ENCODE measurements at regions not wholly inside any gene's neighbourhood (a gene's known extent, or its start where the extent isn't known, plus 50 kb on each side); places are given as distances from the start of the nearest gene placed in this dataset.

DNA sequence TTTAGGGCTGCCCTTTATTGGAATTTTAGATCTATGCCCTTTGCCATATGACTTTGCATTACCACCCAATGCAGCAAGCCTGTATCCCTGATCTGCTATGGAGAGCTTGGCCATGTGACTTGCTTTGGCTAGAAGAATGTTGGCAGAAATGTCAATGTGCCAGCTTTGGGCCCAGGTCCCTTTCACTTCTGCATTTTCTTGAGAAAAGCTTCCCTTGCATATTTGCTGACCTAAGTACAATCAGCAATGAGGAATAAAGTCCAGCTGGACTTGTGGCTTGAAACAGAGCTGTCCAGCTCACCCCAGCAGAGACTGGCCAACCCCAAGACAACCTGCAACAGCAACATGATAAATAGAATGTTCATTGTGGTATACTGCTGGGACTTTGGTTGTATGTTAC is 135.9 kb downstream of the PAH start:
- no peak for DNase-seq

DNA sequence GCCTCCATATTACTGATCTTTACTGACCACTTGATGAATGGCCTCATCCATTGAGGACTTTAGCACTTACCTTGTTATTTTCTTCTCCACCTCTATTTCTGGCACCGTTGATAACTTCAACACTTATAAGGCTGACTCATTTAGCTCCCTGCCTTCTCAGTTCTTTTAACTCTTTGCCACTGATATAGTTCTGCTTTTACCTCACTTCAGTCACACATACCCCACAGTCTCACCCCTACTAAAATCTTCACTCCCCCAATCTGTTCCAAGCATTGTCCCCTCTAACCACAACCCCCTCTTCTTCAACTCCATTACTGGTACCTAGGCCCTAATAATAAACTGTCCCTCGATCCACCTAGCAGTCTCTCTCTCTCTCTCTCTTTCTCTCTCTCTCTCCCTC is 141.0 kb downstream of the PAH start:
- DNase-seq, result no peak

DNA sequence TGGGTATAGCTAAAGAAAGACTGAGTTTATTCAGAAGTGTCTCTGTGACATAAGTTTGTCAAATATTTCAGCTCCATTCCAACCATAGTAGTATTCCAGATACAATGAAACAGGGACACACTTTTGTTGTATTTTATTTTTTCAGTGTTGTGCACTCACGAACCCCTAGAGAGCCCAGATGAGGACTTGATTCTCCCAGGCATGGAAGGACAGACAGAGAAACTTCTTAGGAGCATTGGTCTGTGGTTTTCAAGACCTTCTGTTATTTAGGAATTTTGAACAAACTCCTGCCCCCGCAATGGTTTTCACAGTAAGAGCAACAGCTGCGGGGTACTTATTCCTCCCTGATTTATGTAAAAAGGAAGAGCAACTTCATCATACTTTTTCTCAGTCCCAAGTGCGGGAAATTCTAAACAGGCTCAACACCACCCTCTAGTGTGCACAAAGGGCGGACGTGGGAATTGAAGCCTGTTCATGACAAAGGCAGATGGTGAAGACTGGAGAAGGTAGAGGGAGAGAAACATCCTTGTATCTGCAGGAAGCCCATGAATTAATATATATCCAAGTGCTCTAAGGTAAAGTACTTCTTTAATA is 147.6 kb downstream of the PAH start:
- peak; percentile 68 for DNase-seq

DNA sequence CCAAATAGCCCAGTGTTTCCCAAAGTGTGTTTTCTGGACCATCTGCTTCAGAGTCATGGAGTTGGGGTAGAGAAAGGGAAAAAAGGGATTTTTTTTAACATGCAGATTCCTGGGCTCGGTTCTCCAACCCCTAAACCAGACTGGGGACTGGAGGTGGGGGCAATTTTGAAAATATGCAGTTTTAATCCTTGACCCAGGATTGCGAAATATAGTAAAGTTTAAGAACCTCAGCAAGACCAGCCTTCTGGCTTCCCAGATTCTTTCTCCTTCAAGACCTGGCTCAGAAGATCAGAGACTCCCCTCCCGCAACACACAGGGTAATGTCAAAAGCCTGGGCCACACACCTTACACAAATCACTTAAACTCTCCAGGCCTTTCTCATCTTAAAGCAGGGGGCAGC is 150.1 kb downstream of the PAH start:
- DNase-seq, result no peak

DNA sequence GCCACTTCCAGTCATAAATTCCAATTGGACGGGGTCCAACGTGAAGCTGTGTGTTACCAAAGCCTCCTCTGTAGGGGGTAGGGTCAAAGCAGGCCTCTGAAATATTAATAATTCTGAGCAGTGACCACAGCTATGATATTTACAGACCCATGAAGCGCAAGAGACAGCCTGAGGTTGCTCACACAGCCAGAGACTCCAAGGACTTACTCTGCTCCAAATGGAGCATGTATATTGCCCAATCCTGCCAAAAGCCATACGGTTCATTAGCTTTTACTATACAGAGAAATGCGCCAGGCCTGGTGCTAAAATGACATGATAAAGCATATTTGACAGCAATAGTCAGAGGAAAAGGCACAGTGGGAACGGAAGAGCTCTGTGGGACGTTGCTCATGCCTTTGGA is 151.3 kb downstream of the PAH start:
- no peak for DNase-seq

DNA sequence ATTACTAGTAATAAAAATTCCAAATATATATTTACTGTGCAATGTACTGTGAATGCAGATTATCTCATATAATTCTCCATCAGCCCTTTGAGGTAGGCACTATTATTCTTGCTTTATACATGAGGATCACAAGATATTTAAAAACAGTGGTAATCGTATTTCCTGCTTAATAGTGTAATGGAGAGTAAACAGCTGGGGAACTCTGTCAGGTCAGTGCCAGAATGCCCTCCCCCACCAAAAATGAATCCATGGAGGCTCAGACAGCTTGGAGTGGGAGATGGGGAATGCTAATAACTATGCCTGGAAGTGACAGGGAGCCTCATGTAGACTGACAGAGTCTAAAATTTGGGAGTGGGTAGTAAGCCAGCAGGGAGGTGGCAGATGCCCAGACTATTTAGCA is 153.6 kb downstream of the PAH start:
- DNase-seq, result no peak

DNA sequence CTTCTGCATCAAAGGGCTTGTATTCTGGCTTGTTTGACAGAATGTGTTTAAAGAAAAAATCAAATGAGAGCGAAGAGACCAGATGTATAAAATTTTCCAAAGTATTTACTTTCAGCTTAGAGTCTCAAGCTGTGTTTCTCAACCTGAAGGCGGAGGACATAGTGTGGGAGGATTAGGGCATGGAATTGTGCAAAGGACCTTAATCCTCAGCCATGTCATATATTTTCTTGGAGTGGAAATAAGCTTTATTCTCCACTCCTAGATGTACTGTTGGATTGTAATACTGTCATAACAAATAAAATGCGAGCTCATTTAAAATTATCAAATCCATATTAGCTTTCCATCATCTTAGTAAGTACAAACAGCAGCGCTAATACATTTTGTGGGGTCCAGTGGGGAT is 154.0 kb downstream of the PAH start:
- DNase-seq, result no peak

DNA sequence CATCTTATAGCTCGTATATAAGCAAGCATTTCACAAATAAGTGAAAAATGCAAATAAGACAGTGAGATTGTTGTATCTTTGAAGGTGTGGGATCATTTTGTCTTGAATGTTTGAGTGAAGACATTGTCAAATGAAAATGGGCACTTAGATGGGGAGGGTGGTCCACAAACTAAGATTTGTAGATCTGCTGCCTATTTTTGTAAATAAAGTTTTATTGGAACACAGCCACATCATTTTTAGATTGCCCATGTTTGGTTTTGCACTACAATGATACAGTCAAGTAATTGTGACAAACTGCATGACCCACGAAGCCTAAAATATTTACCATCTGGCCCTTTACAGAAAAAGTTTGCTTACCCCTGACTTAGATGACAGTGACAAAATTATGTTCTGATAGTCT is 156.7 kb downstream of the PAH start:
- DNase-seq, result no peak

DNA sequence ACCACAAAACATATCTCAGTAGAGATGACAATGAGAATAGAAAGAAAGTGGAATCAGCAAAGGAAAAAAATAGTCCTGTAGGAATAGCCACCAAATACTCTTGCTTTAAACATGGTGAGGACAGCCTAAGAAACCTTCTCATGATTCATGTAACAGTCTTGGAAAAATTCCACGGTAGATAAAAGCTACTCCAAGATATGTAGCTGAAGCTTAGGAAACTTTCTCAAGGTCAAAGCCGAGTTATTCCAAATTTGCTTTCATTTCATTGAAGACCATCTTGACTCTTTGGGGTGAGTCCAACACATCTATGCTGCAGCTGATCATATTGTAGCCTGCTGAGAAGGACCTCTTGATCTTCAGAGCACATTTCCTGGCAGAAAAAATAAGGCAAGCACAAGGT is 157.6 kb downstream of the PAH start:
- DNase-seq, result no peak

DNA sequence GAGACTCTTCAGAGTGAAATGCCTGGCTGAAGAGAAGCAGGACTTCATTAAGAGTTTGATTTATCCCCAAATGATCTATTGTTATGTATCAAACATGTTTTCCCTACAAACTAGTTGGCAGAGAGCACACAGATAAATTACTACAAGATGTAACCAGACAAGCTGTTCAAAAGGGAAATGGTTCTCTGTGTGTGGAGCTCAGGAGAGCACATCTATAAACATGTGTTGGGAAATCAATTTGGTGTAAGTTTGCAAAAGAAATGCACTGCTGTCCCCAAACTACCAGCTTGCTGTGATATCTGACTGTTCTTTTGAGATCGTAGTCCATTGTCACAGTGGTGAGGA is 159.2 kb downstream of the PAH start:
- no peak for DNase-seq

DNA sequence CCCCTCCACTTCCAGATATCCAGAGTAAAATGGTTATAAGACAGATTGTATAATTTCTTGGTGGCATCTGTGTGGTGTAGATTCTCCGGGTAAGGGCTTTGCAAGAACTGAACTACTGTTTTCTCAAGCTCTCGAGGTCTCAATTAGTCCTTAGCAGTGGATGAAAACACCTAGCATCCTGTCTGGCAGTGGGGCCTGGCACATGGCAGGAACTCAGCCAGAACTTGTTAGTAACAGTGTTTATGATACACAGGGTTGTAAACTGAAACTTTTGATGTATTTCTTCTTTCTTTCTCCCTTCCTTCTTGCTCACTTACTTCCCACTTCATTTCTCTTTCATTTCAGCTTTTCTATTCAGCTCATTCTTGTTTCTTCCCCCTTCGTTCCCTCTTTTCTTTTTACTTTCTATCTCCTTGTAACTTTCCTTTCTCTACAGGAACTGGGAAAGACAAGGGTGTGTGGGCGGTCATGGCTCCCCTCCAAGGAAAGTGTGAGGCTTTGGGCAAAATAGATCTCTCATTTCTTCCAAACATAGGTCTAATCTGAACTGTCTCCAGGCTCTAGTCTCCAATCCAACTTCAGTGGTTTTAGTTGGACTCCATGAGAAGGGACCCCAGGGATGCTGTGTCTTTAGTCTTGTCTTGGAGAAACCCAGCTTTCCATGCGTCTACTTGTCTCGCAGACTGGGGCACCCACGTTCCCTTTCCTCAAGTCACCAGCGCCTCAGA is 159.7 kb downstream of the PAH start:
- no peak for DNase-seq

DNA sequence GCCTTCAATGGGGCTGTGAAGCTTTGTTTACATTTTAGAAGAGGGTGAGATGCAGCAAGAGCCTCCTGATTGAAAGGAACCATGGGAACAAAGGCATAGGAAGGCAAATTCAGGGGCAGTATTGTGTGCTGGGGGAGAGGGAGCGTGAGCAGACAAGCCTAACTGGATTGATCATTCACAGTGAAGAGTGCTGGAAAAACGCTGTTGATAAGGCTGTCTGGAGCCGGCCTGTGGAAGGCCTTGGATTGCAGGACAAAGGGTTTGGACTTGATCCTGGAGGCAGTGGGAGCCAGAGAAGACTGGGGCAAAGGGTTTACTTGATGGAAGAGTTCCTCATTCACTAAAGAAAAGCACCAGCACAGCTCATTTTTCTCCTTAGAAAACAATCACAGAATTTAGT is 160.5 kb downstream of the PAH start:
- no peak for DNase-seq

DNA sequence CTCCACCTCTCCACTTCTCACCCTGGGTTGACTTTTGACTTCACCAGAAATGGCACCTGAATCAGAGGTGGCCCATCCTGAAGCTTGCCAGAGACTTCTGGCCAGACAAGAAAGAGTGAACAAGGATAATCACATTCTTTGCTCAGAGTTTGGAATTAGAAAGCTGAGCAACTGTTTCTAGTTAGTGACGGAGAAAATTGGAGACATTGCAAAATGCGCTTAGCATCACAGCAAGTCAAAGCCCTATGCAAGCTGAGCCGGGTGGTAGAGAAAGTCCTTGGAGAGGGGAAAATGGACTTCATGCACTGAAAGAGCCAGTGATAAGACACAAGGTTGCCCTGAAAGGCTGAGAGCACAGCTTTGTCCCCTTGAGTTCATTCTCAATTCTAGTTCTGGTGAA is 161.8 kb downstream of the PAH start:
- no peak for DNase-seq

DNA sequence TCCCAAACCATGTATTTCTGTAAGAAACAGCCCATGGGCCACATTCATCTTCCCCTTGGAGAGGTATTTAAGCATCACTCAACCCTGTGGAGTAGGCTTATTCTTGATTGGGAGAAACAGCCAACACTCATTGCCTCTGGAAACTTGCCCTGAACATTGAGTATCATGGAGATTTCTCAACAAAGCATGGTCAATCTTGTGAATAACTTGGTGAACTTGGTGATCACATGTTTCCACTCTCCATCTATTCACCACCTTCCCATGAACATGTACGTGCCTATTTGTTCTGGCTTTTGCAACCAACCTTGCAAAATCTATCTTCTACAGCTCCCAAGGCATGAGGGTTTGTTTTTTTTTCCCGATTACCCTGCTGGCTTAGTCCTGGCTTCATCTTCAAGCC is 163.2 kb downstream of the PAH start:
- no peak for DNase-seq

DNA sequence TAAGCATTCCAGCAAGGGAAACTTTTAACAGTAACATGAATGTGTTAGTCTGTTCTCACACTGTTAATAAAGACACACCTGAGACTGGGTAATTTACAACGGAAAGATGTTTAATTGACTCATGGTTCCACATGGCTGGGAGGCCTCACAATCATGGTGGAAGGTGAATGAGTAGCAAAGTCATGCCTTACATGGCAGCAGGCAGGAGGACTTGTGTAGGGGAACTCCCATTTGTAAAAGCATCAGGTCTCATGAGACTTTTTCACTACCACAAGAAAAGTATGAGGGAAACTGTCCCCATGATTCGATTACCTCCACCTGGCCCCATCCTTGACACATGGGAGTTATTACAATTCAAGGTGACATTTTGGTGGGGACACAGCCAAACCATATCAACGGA is 168.3 kb downstream of the PAH start:
- no peak for DNase-seq

DNA sequence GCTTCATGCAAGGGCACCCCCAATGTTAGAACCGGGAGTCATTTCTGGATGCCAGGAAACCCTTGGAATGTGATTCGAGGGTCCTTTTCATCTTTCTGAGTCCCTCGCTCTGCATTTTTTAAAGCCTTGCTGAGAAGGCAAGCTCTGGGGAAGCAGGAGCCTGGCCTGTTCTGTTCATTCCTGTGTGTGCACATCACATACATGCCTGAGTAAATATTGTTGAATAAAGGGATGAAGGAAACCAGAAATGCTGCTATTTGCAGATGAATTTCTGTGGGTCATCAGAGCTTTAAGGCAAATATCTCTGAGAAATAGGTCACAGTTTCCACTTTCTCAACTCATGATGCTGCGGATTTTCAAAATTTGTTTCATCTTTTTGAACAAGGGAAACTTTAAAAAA is 170.1 kb downstream of the PAH start:
- DNase-seq, result no peak

DNA sequence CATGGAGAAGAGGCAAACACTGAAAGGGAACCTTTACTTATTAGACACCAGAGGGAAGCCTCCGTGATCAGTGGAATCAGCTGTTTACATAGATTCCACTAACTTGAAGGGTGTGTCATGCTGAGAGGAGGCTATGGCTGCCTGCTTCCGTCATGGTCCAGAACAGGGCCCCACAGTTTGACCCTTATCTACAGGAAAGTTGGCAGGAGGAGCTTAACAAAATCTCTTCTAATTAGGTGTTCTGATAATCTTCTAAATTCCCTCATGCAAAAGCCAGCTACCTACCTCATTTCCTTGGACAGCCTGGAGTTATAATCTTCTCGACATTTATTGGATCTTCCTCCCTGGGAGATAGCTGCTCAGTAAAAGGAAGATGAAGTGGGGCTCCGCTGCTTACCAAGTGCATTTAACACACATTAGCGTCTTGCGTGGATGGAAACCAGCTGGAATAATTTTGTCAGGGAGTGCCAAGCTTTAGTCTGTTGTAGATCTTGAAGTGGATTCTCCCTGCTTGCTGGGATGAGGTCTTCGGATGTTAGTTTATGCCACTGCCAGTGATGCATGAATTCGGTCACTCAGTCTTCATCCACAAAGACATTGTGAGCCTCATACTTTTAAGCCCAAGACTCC is 171.0 kb downstream of the PAH start:
- DNase-seq, result no peak

DNA sequence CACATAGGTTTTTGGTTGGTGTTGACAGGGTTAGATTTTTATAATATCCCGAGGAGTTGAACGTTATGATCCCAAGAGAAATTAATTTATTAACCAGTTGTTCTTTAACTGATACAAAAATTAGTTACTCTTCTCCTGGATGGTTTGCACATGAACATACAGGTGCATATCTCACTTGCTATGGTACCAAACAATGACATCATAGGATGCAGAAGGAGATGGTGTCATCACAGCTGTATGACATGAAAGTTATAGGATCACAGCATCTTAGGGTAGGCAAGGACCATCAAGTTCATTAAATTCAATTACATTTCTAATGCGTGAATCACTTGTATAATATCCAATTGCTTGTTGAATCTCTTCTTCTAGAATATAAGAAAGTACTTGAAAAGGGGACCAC is 175.8 kb downstream of the PAH start:
- no peak for DNase-seq

DNA sequence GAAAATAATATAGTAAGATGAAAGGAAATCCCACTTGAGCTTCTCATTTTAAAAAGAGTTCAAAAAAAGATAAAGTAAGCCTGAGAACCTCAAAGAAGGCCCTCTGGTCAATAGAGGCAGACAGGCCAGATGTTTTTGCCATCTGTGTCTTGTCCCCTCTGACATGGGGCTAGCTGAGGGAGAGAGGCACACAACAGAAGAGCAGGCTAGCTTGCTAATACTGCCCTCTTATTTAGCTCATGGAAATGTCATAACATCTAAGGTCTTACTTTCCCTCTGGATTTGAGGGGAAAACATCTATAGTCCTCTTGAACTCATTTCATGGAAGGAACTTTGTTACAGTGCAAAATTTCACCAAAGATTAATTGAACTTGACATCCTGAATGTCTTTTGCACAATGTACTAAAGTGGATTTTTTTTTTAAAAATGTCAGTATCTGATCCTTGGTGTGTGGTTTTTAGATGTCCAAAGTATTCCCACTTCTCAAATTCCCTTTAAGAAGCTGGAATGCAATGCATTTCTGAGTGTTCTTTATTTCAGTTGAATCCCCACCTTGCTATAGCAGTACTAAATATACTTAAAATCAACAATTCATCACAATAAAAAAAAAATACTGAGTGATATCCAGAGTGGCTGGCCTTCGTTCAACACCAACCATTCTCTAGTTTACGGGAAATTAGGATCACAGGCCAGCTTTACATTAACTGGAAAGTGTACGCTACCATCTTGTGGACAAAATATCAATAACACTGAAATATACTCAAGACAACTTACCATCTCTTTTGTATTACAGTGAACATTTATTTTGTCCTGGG is 176.7 kb downstream of the PAH start:
- peak; percentile 45 for DNase-seq

DNA sequence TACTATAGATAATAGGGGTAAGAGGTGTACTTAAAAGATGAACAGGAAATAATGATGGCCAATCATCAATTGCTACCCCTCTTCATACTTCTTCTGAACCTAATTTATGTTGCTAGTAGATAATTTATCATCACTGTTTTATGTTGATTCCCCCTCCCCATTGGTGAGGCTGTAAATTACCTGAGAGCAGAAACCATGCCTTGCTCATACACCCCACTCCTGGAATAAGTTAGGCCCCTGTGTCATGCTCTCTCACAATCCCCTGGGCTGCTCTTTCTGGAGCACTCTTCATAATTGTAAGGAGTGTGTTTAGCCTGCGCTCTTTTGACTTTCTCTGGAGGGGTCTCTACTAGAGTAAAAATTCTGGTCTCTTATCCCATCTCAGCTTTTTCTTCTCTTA is 180.7 kb downstream of the PAH start:
- no peak for DNase-seq

DNA sequence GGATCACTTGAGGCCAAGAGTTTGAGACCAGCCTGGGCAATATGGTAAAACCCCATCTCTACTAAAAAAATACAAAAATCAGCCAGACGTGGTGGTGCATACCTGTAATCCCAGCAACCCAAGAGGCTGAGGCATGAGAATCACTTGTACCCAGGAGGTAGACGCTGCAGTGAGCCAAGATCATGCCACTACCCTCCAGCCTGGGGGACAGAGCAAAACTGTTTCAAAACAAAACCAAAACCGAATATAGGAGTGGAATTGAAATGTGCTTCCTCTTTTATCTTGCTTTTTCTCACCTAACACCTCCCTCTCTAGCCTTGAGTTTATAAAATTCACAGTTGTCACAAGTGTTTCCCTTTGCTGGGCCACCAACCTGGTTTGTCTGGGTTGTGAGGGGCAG is 181.9 kb downstream of the PAH start:
- no peak for DNase-seq

DNA sequence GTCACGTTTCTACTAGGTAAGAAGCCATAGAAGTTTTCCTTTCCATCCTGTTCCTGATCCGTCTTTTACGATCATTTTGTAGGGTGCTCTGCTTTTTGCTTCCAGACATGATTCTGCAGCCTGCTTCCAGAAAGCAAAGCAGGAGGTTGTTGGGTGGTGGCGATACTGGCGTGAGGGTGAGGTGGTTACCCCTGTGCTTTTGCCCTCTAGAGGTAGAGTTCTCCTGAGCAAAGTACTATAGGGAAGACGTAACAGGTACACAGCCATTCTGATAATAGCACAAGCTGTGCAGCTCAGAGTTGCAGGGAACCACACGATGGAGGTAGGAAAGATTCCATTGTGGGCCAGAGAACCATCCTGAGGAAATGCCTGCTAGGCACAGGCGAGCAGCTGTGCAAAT is 186.0 kb downstream of the PAH start:
- peak; percentile 2 for DNase-seq

DNA sequence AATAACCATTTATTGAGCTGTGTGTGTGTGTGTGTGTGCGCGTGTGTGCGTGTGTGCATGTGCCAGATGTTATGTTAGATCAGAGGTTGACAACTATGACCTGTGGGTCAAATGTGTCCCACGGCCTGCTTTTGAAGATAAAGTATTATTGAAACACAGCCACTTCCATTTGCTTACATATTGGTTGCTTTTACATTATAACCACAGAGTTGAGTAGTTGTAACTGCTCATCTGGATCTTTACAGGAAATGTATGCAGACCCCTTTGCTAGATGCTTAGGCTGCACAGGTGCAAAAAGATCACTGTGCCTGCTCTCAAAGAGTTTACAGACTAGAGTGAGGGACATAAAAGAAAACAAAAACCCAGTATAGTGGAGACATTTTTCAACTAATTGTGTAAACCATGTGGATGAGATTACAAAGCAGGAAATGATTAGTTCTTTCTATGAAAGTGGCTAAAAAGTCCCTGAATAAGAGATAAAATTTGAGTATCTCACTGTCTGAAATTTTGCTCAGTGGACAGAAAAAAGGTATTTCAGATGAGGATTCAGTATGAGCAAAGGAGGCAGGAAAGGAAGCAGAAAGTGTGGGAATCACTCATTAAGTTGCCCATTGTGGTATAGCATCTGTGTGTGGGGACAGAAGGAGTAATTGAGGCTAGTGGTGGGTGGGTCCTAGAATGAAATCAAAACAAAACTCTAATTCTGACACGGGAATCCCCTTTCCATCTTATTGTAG is 188.4 kb downstream of the PAH start:
- no peak for DNase-seq

All from NCI-H69 (cell line).